ENCODE measurements at regions not wholly inside any gene's neighbourhood (a gene's known extent, or its start where the extent isn't known, plus 50 kb on each side); places are given as distances from the start of the nearest gene placed in this dataset.

- TF ChIP-seq CTCF (IDR thresholded peaks at IDR 0.05; ENCODE audit: poor library complexity, severe bottlenecking) = no peak
- TF ChIP-seq POLR2AphosphoS5 (IDR thresholded peaks at IDR 0.05) = no peak
- no peak for TF ChIP-seq EZH2 (IDR thresholded peaks at IDR 0.05; ENCODE audit: borderline replicate concordance, insufficient read depth, low read length, poor library complexity, severe bottlenecking)
- no peak for TF ChIP-seq SMC3 (conservative IDR thresholded peaks at IDR 0.05; ENCODE audit: poor library complexity)
- TF ChIP-seq, protein P1, sequence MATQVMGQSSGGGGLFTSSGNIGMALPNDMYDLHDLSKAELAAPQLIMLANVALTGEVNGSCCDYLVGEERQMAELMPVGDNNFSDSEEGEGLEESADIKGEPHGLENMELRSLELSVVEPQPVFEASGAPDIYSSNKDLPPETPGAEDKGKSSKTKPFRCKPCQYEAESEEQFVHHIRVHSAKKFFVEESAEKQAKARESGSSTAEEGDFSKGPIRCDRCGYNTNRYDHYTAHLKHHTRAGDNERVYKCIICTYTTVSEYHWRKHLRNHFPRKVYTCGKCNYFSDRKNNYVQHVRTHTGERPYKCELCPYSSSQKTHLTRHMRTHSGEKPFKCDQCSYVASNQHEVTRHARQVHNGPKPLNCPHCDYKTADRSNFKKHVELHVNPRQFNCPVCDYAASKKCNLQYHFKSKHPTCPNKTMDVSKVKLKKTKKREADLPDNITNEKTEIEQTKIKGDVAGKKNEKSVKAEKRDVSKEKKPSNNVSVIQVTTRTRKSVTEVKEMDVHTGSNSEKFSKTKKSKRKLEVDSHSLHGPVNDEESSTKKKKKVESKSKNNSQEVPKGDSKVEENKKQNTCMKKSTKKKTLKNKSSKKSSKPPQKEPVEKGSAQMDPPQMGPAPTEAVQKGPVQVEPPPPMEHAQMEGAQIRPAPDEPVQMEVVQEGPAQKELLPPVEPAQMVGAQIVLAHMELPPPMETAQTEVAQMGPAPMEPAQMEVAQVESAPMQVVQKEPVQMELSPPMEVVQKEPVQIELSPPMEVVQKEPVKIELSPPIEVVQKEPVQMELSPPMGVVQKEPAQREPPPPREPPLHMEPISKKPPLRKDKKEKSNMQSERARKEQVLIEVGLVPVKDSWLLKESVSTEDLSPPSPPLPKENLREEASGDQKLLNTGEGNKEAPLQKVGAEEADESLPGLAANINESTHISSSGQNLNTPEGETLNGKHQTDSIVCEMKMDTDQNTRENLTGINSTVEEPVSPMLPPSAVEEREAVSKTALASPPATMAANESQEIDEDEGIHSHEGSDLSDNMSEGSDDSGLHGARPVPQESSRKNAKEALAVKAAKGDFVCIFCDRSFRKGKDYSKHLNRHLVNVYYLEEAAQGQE (IDR thresholded peaks at IDR 0.05; ENCODE audit: borderline replicate concordance) = no peak
Observed at GRCh38 chr6:167757821-167758220, 68.9 kb upstream of the AFDN start.
